A549 (cell line): ENCODE measurements at regions not wholly inside any gene's neighbourhood (a gene's known extent, or its start where the extent isn't known, plus 50 kb on each side); places are given as distances from the start of the nearest gene placed in this dataset.

Experiments
- ATAC-seq, 2 experiments: fragments of 200-7000 bp in 1 of 2; fragments of >200 bp in 1 of 2; cut with Nextera tagmentation in 1 of 2; cut with Tn5 transposase in 1 of 2; 3 replicates each; pipeline versions ENCODE4 v1.8.0 to v1.9.1; 2018 to 2020; ENCODE audit warnings: mild to moderate bottlenecking in 1 of 2, moderate library complexity in 1 of 2
- CTCF ChIA-PET: fragments of 300-600 bp; sonication (Branson Sonifier 250); formaldehyde crosslinking; extraction: SDS; loops from one replicate; lab custom pipeline; 2021; ENCODE audit warnings: antibody characterized with exemption, inconsistent platforms; lab: Yijun Ruan, JAX
- POLR2A ChIA-PET: fragments of 350-600 bp; formaldehyde crosslinking; extraction: SDS; loops from one replicate; lab custom pipeline; 2021; ENCODE audit warnings: antibody characterized with exemption, inconsistent platforms; lab: Yijun Ruan, JAX
- DNase-seq, 2 experiments: peaks; one replicate each; pipeline versions ENCODE4 v3.0.0 to v3.0.0-alpha.2; 2011 to 2016; ENCODE audit warnings: low read depth in 1 of 2, low spot score in 1 of 2
- FAIRE-seq: peaks from 2 replicates; lab custom pipeline; 2011; peaks lifted over from hg19 to GRCh38; lab: Jason Lieb, UNC
- H3K27ac ChIP-seq, 2 experiments: fragments of >200 bp; sonication (Bioruptor Twin); formaldehyde crosslinking; 3 replicates each; pipeline ENCODE4 v1.5.1; 2016 to 2017
- H3K4me1 ChIP-seq: fragments of >200 bp; sonication (Bioruptor Twin); formaldehyde crosslinking; 3 replicates; pipeline ENCODE4 v1.6.1; 2016
- H3K4me2 ChIP-seq: fragments of >200 bp; sonication (Bioruptor Twin); formaldehyde crosslinking; 3 replicates; pipeline ENCODE4 v1.6.1; 2016
- H3K4me3 ChIP-seq: fragments of >200 bp; sonication (Bioruptor Twin); formaldehyde crosslinking; 3 replicates; pipeline ENCODE4 v1.5.1; 2016
- H3K9me3 ChIP-seq: fragments of >200 bp; sonication (Bioruptor Twin); formaldehyde crosslinking; 3 replicates; pipeline ENCODE4 v1.6.1; 2016
- BHLHE40 ChIP-seq: IDR thresholded peaks from 2 replicates; pipeline ENCODE4 v1.6.1; 2012; ENCODE audit warnings: low read depth, low read length, inconsistent platforms
- CBX2 ChIP-seq: fragments of 200-600 bp; sonication (generic); IDR thresholded peaks from 2 replicates; pipeline ENCODE4 v1.6.1; 2016; ENCODE audit warnings: low read depth, mild to moderate bottlenecking, borderline replicate concordance
- CBX8 ChIP-seq: fragments of 200-600 bp; sonication (generic); IDR thresholded peaks from 2 replicates; pipeline ENCODE4 v1.6.1; 2016
- CHD2 ChIP-seq: fragments of 150-350 bp; IDR thresholded peaks from 2 replicates; pipeline ENCODE4 v1.6.1; 2014; ENCODE audit warnings: low read length; ENCODE audit not compliant: partially characterized antibody
- FOSB ChIP-seq: fragments of 250-450 bp; sonication (Bioruptor Pico); IDR thresholded peaks from 2 replicates; pipeline ENCODE4 v1.5.0; 2020; ENCODE audit warnings: mild to moderate bottlenecking, moderate library complexity
- FOSL2 ChIP-seq, 2 experiments: fragments of 450-650 bp in 1 of 2; fragments of >200 bp in 1 of 2; sonication (Bioruptor Twin) in 1 of 2; formaldehyde crosslinking; IDR thresholded peaks; 2 replicates each; pipeline versions ENCODE4 v1.5.0 to v1.6.1; 2016 to 2020; ENCODE audit warnings: mild to moderate bottlenecking in 1 of 2, moderate library complexity in 1 of 2
- FOXS1 ChIP-seq: fragments of 250-450 bp; sonication (Bioruptor Pico); IDR thresholded peaks from 2 replicates; pipeline ENCODE4 v1.5.0; 2020; ENCODE audit warnings: mild to moderate bottlenecking, moderate library complexity
- GATA3 ChIP-seq: IDR thresholded peaks from 2 replicates; pipeline ENCODE4 v1.6.1; 2012; ENCODE audit warnings: borderline replicate concordance
- HEYL ChIP-seq: fragments of 250-450 bp; sonication (Bioruptor Pico); IDR thresholded peaks from 2 replicates; pipeline ENCODE4 v1.8.0; 2021; ENCODE audit warnings: mild to moderate bottlenecking, moderate library complexity
- JUNB ChIP-seq: fragments of >200 bp; sonication (Bioruptor Twin); formaldehyde crosslinking; IDR thresholded peaks from 2 replicates; pipeline ENCODE4 v1.6.1; 2016
- KDM1A ChIP-seq: fragments of 200-600 bp; sonication (generic); IDR thresholded peaks from 2 replicates; pipeline ENCODE4 v1.6.1; 2016; ENCODE audit warnings: low read depth, mild to moderate bottlenecking
- NFE2L2 ChIP-seq: fragments of 150-350 bp; conservative IDR thresholded peaks from 2 replicates; pipeline ENCODE4 v1.6.1; 2014; ENCODE audit warnings: low read length
- PHF8 ChIP-seq: fragments of 200-600 bp; sonication (generic); IDR thresholded peaks from 2 replicates; pipeline ENCODE4 v1.6.1; 2016; ENCODE audit warnings: low read depth, mild to moderate bottlenecking, antibody characterized with exemption, moderate library complexity, borderline replicate concordance
- RCOR1 ChIP-seq: fragments of 150-350 bp; IDR thresholded peaks from 2 replicates; pipeline ENCODE4 v1.6.1; 2014; ENCODE audit warnings: antibody characterized with exemption, low read length, low read depth
- RNF2 ChIP-seq: fragments of 200-600 bp; sonication (generic); IDR thresholded peaks from 2 replicates; pipeline ENCODE4 v1.6.1; 2016; ENCODE audit warnings: low read depth, mild to moderate bottlenecking, antibody characterized with exemption, moderate library complexity, borderline replicate concordance
- SMC3 ChIP-seq: fragments of >200 bp; sonication (Bioruptor Twin); formaldehyde crosslinking; IDR thresholded peaks from 3 replicates; pipeline ENCODE4 v1.6.1; 2018; ENCODE audit warnings: inconsistent platforms
- SREBF2 ChIP-seq: fragments of 450-650 bp; IDR thresholded peaks from 2 replicates; pipeline ENCODE4 v1.6.1; 2014; ENCODE audit warnings: mild to moderate bottlenecking, moderate library complexity
- TFCP2L1 ChIP-seq: fragments of 250-450 bp; sonication (Bioruptor Pico); IDR thresholded peaks from 2 replicates; pipeline ENCODE4 v1.5.0; 2021; ENCODE audit warnings: mild to moderate bottlenecking
- ZC3H11A ChIP-seq: fragments of 450-650 bp; IDR thresholded peaks from 2 replicates; pipeline ENCODE4 v1.6.1; 2014; ENCODE audit warnings: antibody characterized with exemption, mild to moderate bottlenecking
- ZFP36 ChIP-seq: fragments of 450-650 bp; IDR thresholded peaks from 2 replicates; pipeline ENCODE4 v1.6.1; 2014; ENCODE audit warnings: borderline replicate concordance; ENCODE audit not compliant: partially characterized antibody
- WGBS: methylation state at CpG from one replicate; pipeline ENCODE4 v1.1.6; 2017; ENCODE audit errors: missing lambda C conversion rate; 5-methylcytosine and 5-hydroxymethylcytosine counted together
- TF ChIP-seq, protein P1 (sequence below): fragments of >200 bp; sonication (Bioruptor Twin); formaldehyde crosslinking; IDR thresholded peaks from 3 replicates; pipeline ENCODE4 v1.6.1; 2016
- TF ChIP-seq, protein P2 (sequence below): IDR thresholded peaks from 2 replicates; pipeline ENCODE4 v1.6.1; 2012
- TF ChIP-seq, protein P3 (sequence below): fragments of >200 bp; sonication (Bioruptor Twin); formaldehyde crosslinking; IDR thresholded peaks from 2 replicates; pipeline ENCODE4 v1.6.1; 2016
- TF ChIP-seq, protein P4 (sequence below): fragments of 450-650 bp; IDR thresholded peaks from 2 replicates; pipeline ENCODE4 v1.6.1; 2014; ENCODE audit warnings: antibody characterized with exemption
- TF ChIP-seq, protein P5 (sequence below): fragments of 250-450 bp; sonication (Bioruptor Pico); IDR thresholded peaks from 2 replicates; pipeline ENCODE4 v1.5.0; 2021; ENCODE audit warnings: mild to moderate bottlenecking, moderate library complexity, borderline replicate concordance

DNA sequence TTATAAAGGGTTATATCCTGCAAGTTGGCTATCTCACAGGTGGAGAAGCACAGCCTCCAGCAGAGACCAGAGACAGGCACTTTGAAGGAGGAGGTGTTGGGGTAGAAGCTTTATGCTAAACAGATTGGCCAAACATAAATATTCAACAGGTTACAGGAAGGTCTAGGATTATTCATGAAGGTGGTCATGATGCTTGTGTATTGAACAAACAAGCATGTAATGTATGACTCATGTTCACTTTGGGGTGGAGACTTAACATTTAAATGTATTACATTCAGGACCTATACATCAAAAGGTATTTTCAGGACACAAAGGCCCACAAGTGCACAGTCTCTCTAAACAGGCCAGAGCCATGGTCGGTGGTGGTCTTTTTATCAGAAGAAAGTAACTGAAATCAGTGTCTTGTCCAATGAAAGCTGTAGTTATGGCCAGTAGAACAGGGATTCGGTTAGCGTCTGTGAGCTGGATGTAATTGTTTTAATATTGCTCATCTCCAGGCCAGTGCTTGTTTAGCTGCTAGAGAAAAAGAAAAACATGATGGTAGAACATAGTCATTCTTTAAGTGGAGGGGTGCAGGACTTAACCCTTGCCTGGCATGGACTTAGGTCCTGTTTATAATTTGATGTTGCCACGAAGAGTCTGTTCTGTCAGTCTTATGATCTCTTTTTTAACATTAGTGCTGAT lies 555.2 kb upstream of the PCDH10 start:
- CTCF ChIA-PET, result no interaction called here
- POLR2A ChIA-PET, result no interaction called here
- no peak overlapping the region for H3K4me3 ChIP-seq
- no peaks in the 10 kb centered on the region for H3K9me3 ChIP-seq
- DNase-seq, result no peak
- H3K27ac ChIP-seq, result no peak overlapping the region
- no peak for ATAC-seq
- no peaks in the 10 kb centered on the region for H3K4me1 ChIP-seq
- H3K4me2 ChIP-seq, result no peak overlapping the region
- 8% methylated on average over 4 of the region's 4 CpGs for WGBS
- FAIRE-seq, result no peak
- no peak for TF ChIP-seq RNF2
- TF ChIP-seq SREBF2, result no peak
- TF ChIP-seq, protein P1, sequence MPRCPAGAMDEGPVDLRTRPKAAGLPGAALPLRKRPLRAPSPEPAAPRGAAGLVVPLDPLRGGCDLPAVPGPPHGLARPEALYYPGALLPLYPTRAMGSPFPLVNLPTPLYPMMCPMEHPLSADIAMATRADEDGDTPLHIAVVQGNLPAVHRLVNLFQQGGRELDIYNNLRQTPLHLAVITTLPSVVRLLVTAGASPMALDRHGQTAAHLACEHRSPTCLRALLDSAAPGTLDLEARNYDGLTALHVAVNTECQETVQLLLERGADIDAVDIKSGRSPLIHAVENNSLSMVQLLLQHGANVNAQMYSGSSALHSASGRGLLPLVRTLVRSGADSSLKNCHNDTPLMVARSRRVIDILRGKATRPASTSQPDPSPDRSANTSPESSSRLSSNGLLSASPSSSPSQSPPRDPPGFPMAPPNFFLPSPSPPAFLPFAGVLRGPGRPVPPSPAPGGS, result no peak
- no peak for TF ChIP-seq CHD2
- TF ChIP-seq GATA3, result no peak
- TF ChIP-seq CBX2, result no peak
- no peak for TF ChIP-seq SMC3
- TF ChIP-seq JUNB, result no peak
- TF ChIP-seq, protein P2, sequence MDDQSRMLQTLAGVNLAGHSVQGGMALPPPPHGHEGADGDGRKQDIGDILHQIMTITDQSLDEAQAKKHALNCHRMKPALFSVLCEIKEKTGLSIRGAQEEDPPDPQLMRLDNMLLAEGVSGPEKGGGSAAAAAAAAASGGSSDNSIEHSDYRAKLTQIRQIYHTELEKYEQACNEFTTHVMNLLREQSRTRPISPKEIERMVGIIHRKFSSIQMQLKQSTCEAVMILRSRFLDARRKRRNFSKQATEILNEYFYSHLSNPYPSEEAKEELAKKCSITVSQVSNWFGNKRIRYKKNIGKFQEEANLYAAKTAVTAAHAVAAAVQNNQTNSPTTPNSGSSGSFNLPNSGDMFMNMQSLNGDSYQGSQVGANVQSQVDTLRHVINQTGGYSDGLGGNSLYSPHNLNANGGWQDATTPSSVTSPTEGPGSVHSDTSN, result no peak
- no peak for TF ChIP-seq KDM1A
- no peak for TF ChIP-seq TFCP2L1 (CRISPR knock-in tag)
- TF ChIP-seq FOSB (CRISPR knock-in tag), result no peak
- TF ChIP-seq HEYL, result no peak
- TF ChIP-seq ZC3H11A, result no peak

DNA sequence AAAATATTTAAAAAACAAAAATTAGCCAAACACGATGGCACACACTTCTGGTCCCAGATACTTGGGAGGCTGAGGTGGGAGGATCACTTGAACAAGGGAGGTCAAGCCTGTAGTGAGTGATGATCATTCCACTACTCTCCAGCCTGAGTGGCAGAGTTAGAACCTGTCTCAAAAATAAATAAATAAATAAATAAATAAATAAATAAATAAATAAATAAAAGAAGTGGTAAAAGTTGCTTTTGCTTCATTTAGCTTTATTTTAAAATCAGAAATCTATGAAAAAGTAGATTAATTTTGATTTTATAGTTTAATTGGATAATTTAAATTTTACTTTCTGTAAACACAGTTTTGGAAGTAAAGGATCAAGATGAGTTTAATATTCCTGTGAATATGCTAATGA lies 552.9 kb upstream of the PCDH10 start:
- WGBS, result 31% methylated on average over 1 of the region's 1 CpG
- ATAC-seq (no peak), DNase-seq (no peak), FAIRE-seq (no peak)
- Histone ChIP-seq H3K4me1 (no peaks in the 10 kb centered on the region), H3K4me2 (no peak overlapping the region), H3K27ac (no peak overlapping the region), H3K4me3 (no peak overlapping the region), H3K9me3 (no peaks in the 10 kb centered on the region)
- CTCF ChIA-PET, result no interaction called here
- POLR2A ChIA-PET, result no interaction called here
- no peak for TF ChIP-seq BHLHE40
- TF ChIP-seq, protein P2, result no peak
- peak; percentile 48; the same call in 1 of the 2 replicates for TF ChIP-seq ZC3H11A
- TF ChIP-seq, protein P3, sequence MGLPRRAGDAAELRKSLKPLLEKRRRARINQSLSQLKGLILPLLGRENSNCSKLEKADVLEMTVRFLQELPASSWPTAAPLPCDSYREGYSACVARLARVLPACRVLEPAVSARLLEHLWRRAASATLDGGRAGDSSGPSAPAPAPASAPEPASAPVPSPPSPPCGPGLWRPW, result no peak
- no peak for TF ChIP-seq CBX8
- TF ChIP-seq, protein P4, sequence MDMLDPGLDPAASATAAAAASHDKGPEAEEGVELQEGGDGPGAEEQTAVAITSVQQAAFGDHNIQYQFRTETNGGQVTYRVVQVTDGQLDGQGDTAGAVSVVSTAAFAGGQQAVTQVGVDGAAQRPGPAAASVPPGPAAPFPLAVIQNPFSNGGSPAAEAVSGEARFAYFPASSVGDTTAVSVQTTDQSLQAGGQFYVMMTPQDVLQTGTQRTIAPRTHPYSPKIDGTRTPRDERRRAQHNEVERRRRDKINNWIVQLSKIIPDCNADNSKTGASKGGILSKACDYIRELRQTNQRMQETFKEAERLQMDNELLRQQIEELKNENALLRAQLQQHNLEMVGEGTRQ, result no peak
- no peak for TF ChIP-seq RCOR1
- TF ChIP-seq FOXS1 (CRISPR knock-in tag), result no peak

DNA sequence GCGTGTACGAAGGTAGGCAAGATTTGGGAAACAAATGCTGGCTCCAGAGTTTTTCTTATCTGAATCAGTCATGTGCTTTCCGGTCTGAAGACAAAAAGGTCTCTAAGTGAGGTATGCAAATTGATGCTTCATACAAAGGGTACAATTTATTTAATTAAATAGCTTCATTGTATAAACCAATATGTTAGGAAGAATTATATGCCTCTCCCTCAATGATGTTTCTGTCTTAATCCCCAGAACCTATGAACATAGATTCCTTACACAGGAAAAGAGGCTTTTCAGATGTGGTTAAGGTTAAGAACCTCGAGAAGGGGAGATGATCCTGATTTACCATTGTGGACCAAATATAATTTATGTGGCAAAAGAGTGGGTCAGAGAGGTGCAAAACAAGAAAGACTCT lies 543.5 kb upstream of the PCDH10 start:
- H3K4me3 ChIP-seq, result no peak overlapping the region
- CTCF ChIA-PET, result no interaction called here
- H3K9me3 ChIP-seq, result no peaks in the 10 kb centered on the region
- H3K4me2 ChIP-seq, result no peak overlapping the region
- no peak for ATAC-seq
- H3K4me1 ChIP-seq, result no peaks in the 10 kb centered on the region
- POLR2A ChIA-PET, result no interaction called here
- DNase-seq, result no peak
- FAIRE-seq, result no peak
- 5% methylated on average over 4 of the region's 4 CpGs for WGBS
- no peak overlapping the region for H3K27ac ChIP-seq
- TF ChIP-seq RNF2, result no peak
- TF ChIP-seq ZFP36, result no peak
- TF ChIP-seq PHF8, result no peak
- TF ChIP-seq CBX8, result no peak
- TF ChIP-seq, protein P4, result no peak
- no peak for TF ChIP-seq FOSL2 (IDR thresholded peaks at IDR 0.05)
- TF ChIP-seq FOSL2 (CRISPR knock-in tag; IDR thresholded peaks at IDR 0.05), result no peak
- TF ChIP-seq, protein P3, result no peak
- TF ChIP-seq NFE2L2, result no peak
- TF ChIP-seq, protein P5, sequence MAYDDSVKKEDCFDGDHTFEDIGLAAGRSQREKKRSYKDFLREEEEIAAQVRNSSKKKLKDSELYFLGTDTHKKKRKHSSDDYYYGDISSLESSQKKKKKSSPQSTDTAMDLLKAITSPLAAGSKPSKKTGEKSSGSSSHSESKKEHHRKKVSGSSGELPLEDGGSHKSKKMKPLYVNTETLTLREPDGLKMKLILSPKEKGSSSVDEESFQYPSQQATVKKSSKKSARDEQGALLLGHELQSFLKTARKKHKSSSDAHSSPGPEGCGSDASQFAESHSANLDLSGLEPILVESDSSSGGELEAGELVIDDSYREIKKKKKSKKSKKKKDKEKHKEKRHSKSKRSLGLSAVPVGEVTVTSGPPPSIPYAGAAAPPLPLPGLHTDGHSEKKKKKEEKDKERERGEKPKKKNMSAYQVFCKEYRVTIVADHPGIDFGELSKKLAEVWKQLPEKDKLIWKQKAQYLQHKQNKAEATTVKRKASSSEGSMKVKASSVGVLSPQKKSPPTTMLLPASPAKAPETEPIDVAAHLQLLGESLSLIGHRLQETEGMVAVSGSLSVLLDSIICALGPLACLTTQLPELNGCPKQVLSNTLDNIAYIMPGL, result no peak
